GM12873 (cell line): ENCODE measurements at regions not wholly inside any gene's neighbourhood (a gene's known extent, or its start where the extent isn't known, plus 50 kb on each side); places are given as distances from the start of the nearest gene placed in this dataset.

Experiments used
- TF ChIP-seq, protein P1 (sequence below): IDR thresholded peaks from 2 replicates; pipeline ENCODE4 v1.5.1; 2012; ENCODE audit warnings: low read depth, mild to moderate bottlenecking, moderate library complexity, low read length, control low read depth; ENCODE audit not compliant: insufficient read depth; ENCODE audit errors: missing control alignments

DNA sequence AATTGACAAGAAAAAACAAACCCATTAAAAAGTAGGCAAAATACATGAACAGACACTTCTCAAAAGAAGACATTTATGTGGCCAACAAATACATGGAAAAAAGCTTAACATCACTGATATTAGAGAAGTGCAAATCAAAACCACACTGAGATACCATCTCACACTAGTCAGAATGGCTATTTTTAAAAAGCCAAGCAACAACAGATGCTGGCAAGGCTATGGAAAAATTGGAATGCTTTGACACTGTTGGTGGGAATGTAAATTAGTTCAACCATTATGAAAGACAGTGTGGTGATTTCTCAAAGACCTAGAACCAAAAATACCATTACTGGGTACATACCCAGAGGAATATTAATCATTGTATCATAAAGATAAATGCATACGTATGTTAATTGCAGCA lies 641.1 kb upstream of the B3GALT2 start:
- TF ChIP-seq, protein P1, sequence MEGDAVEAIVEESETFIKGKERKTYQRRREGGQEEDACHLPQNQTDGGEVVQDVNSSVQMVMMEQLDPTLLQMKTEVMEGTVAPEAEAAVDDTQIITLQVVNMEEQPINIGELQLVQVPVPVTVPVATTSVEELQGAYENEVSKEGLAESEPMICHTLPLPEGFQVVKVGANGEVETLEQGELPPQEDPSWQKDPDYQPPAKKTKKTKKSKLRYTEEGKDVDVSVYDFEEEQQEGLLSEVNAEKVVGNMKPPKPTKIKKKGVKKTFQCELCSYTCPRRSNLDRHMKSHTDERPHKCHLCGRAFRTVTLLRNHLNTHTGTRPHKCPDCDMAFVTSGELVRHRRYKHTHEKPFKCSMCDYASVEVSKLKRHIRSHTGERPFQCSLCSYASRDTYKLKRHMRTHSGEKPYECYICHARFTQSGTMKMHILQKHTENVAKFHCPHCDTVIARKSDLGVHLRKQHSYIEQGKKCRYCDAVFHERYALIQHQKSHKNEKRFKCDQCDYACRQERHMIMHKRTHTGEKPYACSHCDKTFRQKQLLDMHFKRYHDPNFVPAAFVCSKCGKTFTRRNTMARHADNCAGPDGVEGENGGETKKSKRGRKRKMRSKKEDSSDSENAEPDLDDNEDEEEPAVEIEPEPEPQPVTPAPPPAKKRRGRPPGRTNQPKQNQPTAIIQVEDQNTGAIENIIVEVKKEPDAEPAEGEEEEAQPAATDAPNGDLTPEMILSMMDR: no peak

DNA sequence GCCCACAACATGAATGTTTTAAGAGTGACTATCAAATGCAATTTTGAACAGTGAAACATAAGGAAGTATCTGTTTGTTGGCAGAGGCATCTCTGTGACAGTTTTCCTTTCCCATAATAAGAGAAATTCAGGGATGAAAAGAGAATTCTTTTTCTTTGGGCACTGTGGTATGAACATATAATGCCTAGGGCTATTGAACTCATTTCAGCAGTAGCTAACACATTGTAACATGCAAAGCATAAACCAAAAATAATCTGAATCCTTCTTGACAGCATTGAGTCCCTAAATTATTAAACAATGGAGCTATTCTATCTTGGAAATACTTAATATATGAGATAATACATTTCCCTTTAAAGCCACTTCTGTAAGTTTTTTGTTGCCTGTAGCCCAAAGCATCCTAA lies 633.0 kb upstream of the B3GALT2 start:
- TF ChIP-seq, protein P1: no peak

DNA sequence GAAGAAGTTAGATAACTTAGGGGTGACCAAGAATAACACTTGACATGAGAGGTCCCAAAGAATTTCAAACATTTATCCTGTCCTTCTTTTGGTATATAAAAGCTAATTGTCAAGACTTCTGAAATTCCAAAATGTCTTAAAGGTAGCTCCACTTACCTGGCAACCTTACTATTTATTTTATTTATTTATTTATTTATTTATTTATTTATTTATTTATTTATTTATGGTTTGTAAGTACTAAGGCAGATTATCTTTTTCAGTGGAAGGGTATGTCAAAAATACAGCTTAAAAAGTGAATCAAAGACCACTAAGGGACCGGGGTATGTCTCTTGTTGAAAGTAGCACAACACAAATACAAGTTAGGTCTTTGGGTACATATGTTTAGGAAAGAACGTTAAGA lies 620.8 kb upstream of the B3GALT2 start:
- TF ChIP-seq, protein P1: no peak

GRCh38 chr1:193806079-193807048 lies 620.0 kb upstream of the B3GALT2 start:
- TF ChIP-seq, protein P1: no peak

DNA sequence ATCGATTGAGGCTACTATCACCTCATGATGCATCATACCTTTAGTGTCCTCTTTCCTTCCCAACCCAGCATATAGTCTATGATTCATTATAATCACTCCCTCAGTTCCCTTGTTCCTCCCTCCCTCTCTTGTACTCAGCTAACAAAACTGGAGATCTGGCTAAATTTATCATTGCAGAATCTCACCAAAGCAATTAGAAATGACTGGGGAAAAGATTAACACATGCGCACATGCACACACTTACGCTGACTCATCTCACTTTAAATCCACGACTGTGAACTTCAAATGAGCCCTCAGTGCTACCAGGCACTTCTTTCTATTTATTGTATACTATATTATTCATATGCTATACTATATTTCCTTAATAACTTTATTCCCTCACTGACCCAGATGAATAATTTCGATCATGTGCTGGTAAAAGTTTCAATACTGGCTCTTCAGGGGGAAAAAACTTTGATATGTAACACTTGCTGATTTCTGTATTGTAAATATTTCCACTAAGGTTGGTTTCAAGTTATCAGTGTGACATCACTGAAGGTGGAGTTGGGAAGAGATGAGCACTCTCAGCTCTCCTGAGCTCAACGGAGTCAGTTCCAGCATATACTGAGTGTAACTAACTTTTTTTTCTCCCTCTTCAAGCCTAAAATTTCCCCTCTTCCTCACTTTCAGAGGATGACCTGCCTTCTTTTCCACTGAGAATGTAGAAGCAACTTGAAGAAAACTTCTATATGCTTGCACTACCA lies 613.7 kb upstream of the B3GALT2 start:
- TF ChIP-seq, protein P1: no peak

- TF ChIP-seq, protein P1: no peak
Observed at GRCh38 chr1:193799371-193799770, 613.0 kb upstream of the B3GALT2 start.

- TF ChIP-seq, protein P1: no peak
Observed at GRCh38 chr1:193794239-193794638, 607.8 kb upstream of the B3GALT2 start.
